A549 (cell line): ENCODE measurements at regions not wholly inside any gene's neighbourhood (a gene's known extent, or its start where the extent isn't known, plus 50 kb on each side); places are given as distances from the start of the nearest gene placed in this dataset.

Source experiments
- ATAC-seq, 2 experiments: fragments of 200-7000 bp in 1 of 2; fragments of >200 bp in 1 of 2; cut with Nextera tagmentation in 1 of 2; cut with Tn5 transposase in 1 of 2; 3 replicates each; pipeline versions ENCODE4 v1.8.0 to v1.9.1; 2018 to 2020; ENCODE audit warnings: mild to moderate bottlenecking in 1 of 2, moderate library complexity in 1 of 2
- CTCF ChIA-PET: fragments of 300-600 bp; sonication (Branson Sonifier 250); formaldehyde crosslinking; extraction: SDS; loops from one replicate; lab custom pipeline; 2021; ENCODE audit warnings: antibody characterized with exemption, inconsistent platforms; lab: Yijun Ruan, JAX
- POLR2A ChIA-PET: fragments of 350-600 bp; formaldehyde crosslinking; extraction: SDS; loops from one replicate; lab custom pipeline; 2021; ENCODE audit warnings: antibody characterized with exemption, inconsistent platforms; lab: Yijun Ruan, JAX
- DNase-seq, 2 experiments: peaks; one replicate each; pipeline versions ENCODE4 v3.0.0 to v3.0.0-alpha.2; 2011 to 2016; ENCODE audit warnings: low read depth in 1 of 2, low spot score in 1 of 2
- FAIRE-seq: peaks from 2 replicates; lab custom pipeline; 2011; peaks lifted over from hg19 to GRCh38; lab: Jason Lieb, UNC
- H3K27ac ChIP-seq, 2 experiments: fragments of >200 bp; sonication (Bioruptor Twin); formaldehyde crosslinking; 3 replicates each; pipeline ENCODE4 v1.5.1; 2016 to 2017
- H3K4me1 ChIP-seq: fragments of >200 bp; sonication (Bioruptor Twin); formaldehyde crosslinking; 3 replicates; pipeline ENCODE4 v1.6.1; 2016
- H3K4me2 ChIP-seq: fragments of >200 bp; sonication (Bioruptor Twin); formaldehyde crosslinking; 3 replicates; pipeline ENCODE4 v1.6.1; 2016
- H3K4me3 ChIP-seq: fragments of >200 bp; sonication (Bioruptor Twin); formaldehyde crosslinking; 3 replicates; pipeline ENCODE4 v1.5.1; 2016
- H3K9me3 ChIP-seq: fragments of >200 bp; sonication (Bioruptor Twin); formaldehyde crosslinking; 3 replicates; pipeline ENCODE4 v1.6.1; 2016
- BCL3 ChIP-seq: fragments of >200 bp; sonication (Bioruptor Twin); formaldehyde crosslinking; IDR thresholded peaks from 3 replicates; pipeline ENCODE4 v1.6.1; 2016
- CBX8 ChIP-seq: fragments of 200-600 bp; sonication (generic); IDR thresholded peaks from 2 replicates; pipeline ENCODE4 v1.6.1; 2016
- CEBPB ChIP-seq, 2 experiments: fragments of >200 bp in 1 of 2; sonication (Bioruptor Twin) in 1 of 2; formaldehyde crosslinking in 1 of 2; IDR thresholded peaks; 2 replicates each; pipeline ENCODE4 v1.6.1; 2012 to 2016
- CHD4 ChIP-seq: fragments of 200-600 bp; sonication (generic); IDR thresholded peaks from 2 replicates; pipeline ENCODE4 v1.6.1; 2016; ENCODE audit warnings: antibody characterized with exemption, mild to moderate bottlenecking, borderline replicate concordance
- E2F6 ChIP-seq: IDR thresholded peaks from 2 replicates; pipeline ENCODE4 v1.6.1; 2012; ENCODE audit warnings: low read depth, borderline replicate concordance
- EHMT2 ChIP-seq: fragments of 200-600 bp; sonication (generic); IDR thresholded peaks from 2 replicates; pipeline ENCODE4 v1.6.1; 2016; ENCODE audit warnings: antibody characterized with exemption, low read depth, mild to moderate bottlenecking, moderate library complexity
- EP300 ChIP-seq, 2 experiments: fragments of >200 bp; sonication (Bioruptor Twin); formaldehyde crosslinking; IDR thresholded peaks; 2 replicates in 1 of 2; 3 replicates in 1 of 2; pipeline ENCODE4 v1.6.1; 2016 to 2017
- ESRRA ChIP-seq: fragments of 150-350 bp; IDR thresholded peaks from 2 replicates; pipeline ENCODE4 v1.6.1; 2014; ENCODE audit warnings: mild to moderate bottlenecking, low read length, borderline replicate concordance
- FOSL2 ChIP-seq, 2 experiments: fragments of 450-650 bp in 1 of 2; fragments of >200 bp in 1 of 2; sonication (Bioruptor Twin) in 1 of 2; formaldehyde crosslinking; IDR thresholded peaks; 2 replicates each; pipeline versions ENCODE4 v1.5.0 to v1.6.1; 2016 to 2020; ENCODE audit warnings: mild to moderate bottlenecking in 1 of 2, moderate library complexity in 1 of 2
- GATA3 ChIP-seq: IDR thresholded peaks from 2 replicates; pipeline ENCODE4 v1.6.1; 2012; ENCODE audit warnings: borderline replicate concordance
- HDAC2 ChIP-seq: fragments of 200-600 bp; sonication (generic); IDR thresholded peaks from 2 replicates; pipeline ENCODE4 v1.6.1; 2016
- JUNB ChIP-seq: fragments of >200 bp; sonication (Bioruptor Twin); formaldehyde crosslinking; IDR thresholded peaks from 2 replicates; pipeline ENCODE4 v1.6.1; 2016
- KDM1A ChIP-seq: fragments of 200-600 bp; sonication (generic); IDR thresholded peaks from 2 replicates; pipeline ENCODE4 v1.6.1; 2016; ENCODE audit warnings: low read depth, mild to moderate bottlenecking
- KDM5A ChIP-seq: fragments of 200-600 bp; sonication (generic); IDR thresholded peaks from 2 replicates; pipeline ENCODE4 v1.6.1; 2016; ENCODE audit warnings: antibody characterized with exemption, mild to moderate bottlenecking
- MAZ ChIP-seq: fragments of 150-350 bp; IDR thresholded peaks from 2 replicates; pipeline ENCODE4 v1.6.1; 2014; ENCODE audit warnings: antibody characterized with exemption, low read depth, low read length, borderline replicate concordance
- MYC ChIP-seq: IDR thresholded peaks from 2 replicates; pipeline ENCODE4 v1.6.1; 2012; ENCODE audit warnings: mild to moderate bottlenecking, inconsistent platforms, low read length, improper control_type of control experiment, borderline replicate concordance
- NR3C1 ChIP-seq: fragments of >200 bp; sonication (Bioruptor Twin); formaldehyde crosslinking; IDR thresholded peaks from 3 replicates; pipeline ENCODE4 v1.6.1; 2017
- PHF8 ChIP-seq: fragments of 200-600 bp; sonication (generic); IDR thresholded peaks from 2 replicates; pipeline ENCODE4 v1.6.1; 2016; ENCODE audit warnings: low read depth, mild to moderate bottlenecking, antibody characterized with exemption, moderate library complexity, borderline replicate concordance
- POLR2A ChIP-seq: IDR thresholded peaks from 2 replicates; pipeline ENCODE4 v1.6.1; 2012; ENCODE audit warnings: mild to moderate bottlenecking, low read length
- POLR2AphosphoS2 ChIP-seq: conservative IDR thresholded peaks from 2 replicates; pipeline ENCODE4 v1.6.1; 2012; ENCODE audit warnings: low read length, improper control_type of control experiment, inconsistent platforms
- RAD21 ChIP-seq, 2 experiments: fragments of >200 bp in 1 of 2; sonication (Bioruptor Twin) in 1 of 2; formaldehyde crosslinking in 1 of 2; IDR thresholded peaks in 1 of 2; conservative IDR thresholded peaks in 1 of 2; 2 replicates in 1 of 2; 3 replicates in 1 of 2; pipeline ENCODE4 v1.6.1; 2012 to 2018; ENCODE audit warnings: inconsistent platforms in 1 of 2
- SREBF2 ChIP-seq: fragments of 450-650 bp; IDR thresholded peaks from 2 replicates; pipeline ENCODE4 v1.6.1; 2014; ENCODE audit warnings: mild to moderate bottlenecking, moderate library complexity
- TP53 ChIP-seq: fragments of 250-450 bp; sonication (Bioruptor Pico); IDR thresholded peaks from 2 replicates; pipeline ENCODE4 v1.5.0; 2021; ENCODE audit warnings: mild to moderate bottlenecking, moderate library complexity
- WGBS: methylation state at CpG from one replicate; pipeline ENCODE4 v1.1.6; 2017; ENCODE audit errors: missing lambda C conversion rate; 5-methylcytosine and 5-hydroxymethylcytosine counted together
- TF ChIP-seq, protein P1 (sequence below): fragments of 250-450 bp; sonication (Bioruptor Pico); IDR thresholded peaks from 2 replicates; pipeline ENCODE4 v1.5.0; 2020; ENCODE audit warnings: low read depth, mild to moderate bottlenecking, moderate library complexity
- TF ChIP-seq, protein P2 (sequence below): fragments of >200 bp; sonication (Bioruptor Twin); formaldehyde crosslinking; IDR thresholded peaks from 2 replicates; pipeline ENCODE4 v1.6.1; 2016

DNA sequence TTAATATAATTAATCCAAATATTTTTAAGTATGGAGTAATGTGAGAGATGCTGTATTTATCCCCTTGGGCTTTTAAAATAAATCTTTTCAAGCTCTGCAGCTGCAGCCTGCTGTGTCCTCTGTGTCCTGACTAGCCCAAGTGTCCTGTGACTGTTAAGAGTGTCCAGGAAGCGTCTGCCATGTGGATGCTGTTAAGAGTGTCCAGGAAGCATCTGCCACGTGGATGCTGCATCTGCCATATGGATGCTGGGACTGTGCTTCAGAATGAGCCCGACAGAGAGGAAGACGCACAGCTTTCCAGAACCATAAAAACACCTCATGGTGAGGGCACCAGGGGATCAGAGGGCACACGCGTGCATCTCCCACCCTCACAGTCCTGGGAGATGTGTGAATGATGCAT is 307.2 kb downstream of the ADGRD1 start:
- H3K4me2 ChIP-seq = no peak overlapping the region
- H3K9me3 ChIP-seq = 0 out of 3 replicates have a peak, but pooled peaks cover 5% of the 10 kb centered on the region
- DNase-seq (no peak), ATAC-seq (no peak), FAIRE-seq (no peak)
- POLR2A ChIA-PET = no interaction called here
- 0 out of 6 replicates have a peak overlapping the region, but pooled peaks of 1 of the 2 experiments have one; percentile 57 for H3K27ac ChIP-seq
- CTCF ChIA-PET = no interaction called here
- H3K4me1 ChIP-seq = peaks cover 21% of the 10 kb centered on the region
- WGBS = 83% methylated on average over 6 of the region's 6 CpGs
- no peak for TF ChIP-seq MAZ
- no peak for TF ChIP-seq CBX8
- no peak for TF ChIP-seq HDAC2
- no peak for TF ChIP-seq BCL3
- TF ChIP-seq, protein P1, sequence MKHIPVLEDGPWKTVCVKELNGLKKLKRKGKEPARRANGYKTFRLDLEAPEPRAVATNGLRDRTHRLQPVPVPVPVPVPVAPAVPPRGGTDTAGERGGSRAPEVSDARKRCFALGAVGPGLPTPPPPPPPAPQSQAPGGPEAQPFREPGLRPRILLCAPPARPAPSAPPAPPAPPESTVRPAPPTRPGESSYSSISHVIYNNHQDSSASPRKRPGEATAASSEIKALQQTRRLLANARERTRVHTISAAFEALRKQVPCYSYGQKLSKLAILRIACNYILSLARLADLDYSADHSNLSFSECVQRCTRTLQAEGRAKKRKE (CRISPR knock-in tag) = no peak
- TF ChIP-seq, protein P2, sequence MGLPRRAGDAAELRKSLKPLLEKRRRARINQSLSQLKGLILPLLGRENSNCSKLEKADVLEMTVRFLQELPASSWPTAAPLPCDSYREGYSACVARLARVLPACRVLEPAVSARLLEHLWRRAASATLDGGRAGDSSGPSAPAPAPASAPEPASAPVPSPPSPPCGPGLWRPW = no peak
- no peak for TF ChIP-seq SREBF2
- TF ChIP-seq POLR2A = no peak
- TF ChIP-seq EHMT2 = no peak
- TF ChIP-seq KDM5A = no peak
- no peak for TF ChIP-seq GATA3
- no peak for TF ChIP-seq E2F6
- TF ChIP-seq NR3C1 = no peak
- no peak for TF ChIP-seq RAD21 (conservative IDR thresholded peaks at IDR 0.05 in 1 of 2, IDR thresholded peaks at IDR 0.05 in 1 of 2)
- H3K4me3 ChIP-seq = no peak overlapping the region

DNA sequence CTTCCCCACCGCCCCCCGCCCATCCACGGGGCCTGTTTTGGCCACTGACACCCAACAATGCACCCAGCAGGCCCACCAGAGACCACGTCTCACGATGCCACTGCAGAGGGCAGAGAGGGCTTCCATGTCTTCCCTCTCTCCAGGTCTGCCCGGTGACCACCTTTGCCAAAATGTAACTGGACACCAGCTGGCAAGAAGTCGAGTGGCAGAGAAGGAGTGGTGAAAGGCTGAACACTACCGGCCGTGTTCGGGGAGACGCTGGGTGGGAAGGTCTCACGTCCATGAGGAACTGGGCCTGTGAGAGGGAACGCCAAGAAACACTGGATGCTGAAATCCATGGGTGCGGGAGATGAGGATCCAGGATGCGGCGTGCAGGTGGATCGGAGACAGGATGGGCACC is 308.2 kb downstream of the ADGRD1 start:
- no peak for TF ChIP-seq KDM1A
- no peak for TF ChIP-seq TP53 (CRISPR knock-in tag)
- DNase-seq = no peak
- peaks cover 24% of the 10 kb centered on the region for H3K4me1 ChIP-seq
- no peak for ATAC-seq
- no peak overlapping the region for H3K4me2 ChIP-seq
- 81% methylated on average over 17 of the region's 17 CpGs for WGBS
- ChIA-PET CTCF (no interaction called here), POLR2A (no interaction called here)
- H3K27ac ChIP-seq = peak overlapping the region in 1 of 2 experiments; percentile 57; a peak in 2 of 6 replicates
- H3K9me3 ChIP-seq = no peaks in the 10 kb centered on the region
- FAIRE-seq = no peak
- H3K4me3 ChIP-seq = no peak overlapping the region

GRCh38 chr12:131263626-131264025 is 309.9 kb downstream of the ADGRD1 start:
- peaks cover 41% of the 10 kb centered on the region for H3K4me1 ChIP-seq
- TF ChIP-seq CHD4 (no peak), EP300 (IDR thresholded peaks at IDR 0.05) (no peak), ESRRA (no peak), MYC (no peak), FOSL2 (IDR thresholded peaks at IDR 0.05) (no peak), FOSL2 (CRISPR knock-in tag; IDR thresholded peaks at IDR 0.05) (no peak), POLR2AphosphoS2 (no peak), SREBF2 (no peak), MAZ (no peak), PHF8 (no peak), CEBPB (IDR thresholded peaks at IDR 0.05) (no peak), HDAC2 (no peak), JUNB (no peak)
- TF ChIP-seq, all 56 proteins: peak for 0
- Histone ChIP-seq H3K4me3 (no peak overlapping the region), H3K9me3 (no peaks in the 10 kb centered on the region), H3K27ac (peak overlapping the region; percentile 45 to 77; a peak in 5 of 6 replicates), H3K4me2 (no peak overlapping the region)
- CTCF ChIA-PET = interaction anchor here (0.7 kb wide), 1 partner anchor 273 kb away, joined by 3 read pairs; no protein-coding TSS in a partner anchor
- POLR2A ChIA-PET = interaction anchor here (0.7 kb wide), 1 partner anchor 127 kb away, joined by 4 read pairs; no protein-coding TSS in a partner anchor
- no peak for ATAC-seq
- no peak for FAIRE-seq
- no peak for DNase-seq
- WGBS = 85% methylated on average over 10 of the region's 10 CpGs
